ENCODE measurements at regions not wholly inside any gene's neighbourhood (a gene's known extent, or its start where the extent isn't known, plus 50 kb on each side); places are given as distances from the start of the nearest gene placed in this dataset.
"Not testable (repeated sequence)": the region's sequence is repeated elsewhere in the genome, so short reads cannot be mapped to it uniquely, and the experiment has no call there.

GRCh38 chr10:26621243-26621888, 76.1 kb upstream of the PDSS1 start:
- Mint-ChIP-seq H3K4me1 (ENCODE audit: low read depth) (peaks cover 18% of the 10 kb centered on the region), H3K9me3 (no peaks in the 10 kb centered on the region), H3K4me3 (peak overlapping the region; percentile 35), H3K36me3 (ENCODE audit: low read depth) (no peaks in the 10 kb centered on the region), H3K27me3 (peaks cover 40% of the 10 kb centered on the region), H3K27ac (no peak overlapping the region)

DNA sequence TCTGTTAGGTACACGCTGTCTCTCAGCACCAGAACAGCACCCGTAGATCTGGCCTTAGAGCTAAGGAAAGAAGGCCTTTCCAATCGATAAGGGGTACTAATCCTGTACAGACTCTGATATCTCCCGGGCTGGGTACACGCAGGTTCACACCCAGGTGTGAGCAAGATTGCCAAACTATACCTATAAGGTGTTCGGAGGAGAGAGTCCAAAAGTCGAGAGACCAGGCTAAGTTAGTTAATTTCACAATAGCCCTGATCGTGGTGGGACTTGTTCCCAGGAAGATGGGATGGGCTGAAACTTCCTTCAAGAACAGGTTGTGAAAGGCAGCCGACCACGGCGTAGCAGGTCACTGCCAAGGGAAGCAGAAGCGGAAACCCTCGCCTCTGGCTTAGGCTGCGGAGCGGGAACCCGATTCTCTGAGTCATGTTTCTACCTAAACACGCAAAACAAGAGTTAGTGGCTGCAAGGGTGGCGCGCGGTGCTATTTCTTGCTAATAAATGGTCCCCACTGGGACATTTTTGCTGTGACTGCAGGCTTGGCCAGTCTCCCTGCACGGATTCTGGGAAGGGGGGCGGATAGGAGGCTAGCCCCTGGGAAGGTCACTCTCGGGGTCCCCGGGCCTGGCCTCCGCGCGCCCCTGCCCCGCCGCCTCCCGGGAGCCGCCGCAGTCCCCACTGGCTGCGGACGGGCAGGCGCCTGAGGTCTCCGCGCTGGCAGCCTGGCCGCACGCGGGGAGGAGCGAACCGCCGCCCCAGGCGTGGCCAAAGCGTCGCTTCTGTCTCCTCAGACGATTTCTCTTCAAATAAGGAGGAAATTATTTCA, 75.4 kb upstream of the PDSS1 start:
- Mint-ChIP-seq H3K4me1 (ENCODE audit: low read depth) (peaks cover 18% of the 10 kb centered on the region), H3K9me3 (no peaks in the 10 kb centered on the region), H3K4me3 (peak overlapping the region; percentile 35), H3K36me3 (ENCODE audit: low read depth) (no peaks in the 10 kb centered on the region), H3K27ac (no peak overlapping the region), H3K27me3 (peaks cover 41% of the 10 kb centered on the region)

DNA sequence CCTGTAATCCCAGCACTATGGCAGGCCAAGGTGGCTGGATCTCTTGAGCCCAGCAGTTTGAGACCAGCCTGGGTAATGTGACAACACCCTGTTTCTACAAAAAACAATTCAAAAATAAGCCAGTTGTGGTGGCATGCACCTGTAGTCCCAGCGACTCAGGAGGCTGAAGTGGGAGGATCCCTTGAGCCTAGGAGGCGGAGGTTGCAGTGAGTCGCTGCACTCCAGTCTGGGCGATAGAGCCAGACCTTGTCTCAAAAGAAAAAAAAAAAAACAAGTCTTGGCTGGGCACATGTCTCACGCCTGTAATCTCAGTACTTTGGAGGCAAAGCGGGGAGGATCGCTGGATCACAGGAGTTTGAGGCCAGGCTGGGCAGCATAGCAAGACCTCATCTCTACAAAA, 74.6 kb upstream of the PDSS1 start:
- Mint-ChIP-seq H3K27me3 (peaks cover 41% of the 10 kb centered on the region), H3K9me3 (no peaks in the 10 kb centered on the region), H3K36me3 (ENCODE audit: low read depth) (no peaks in the 10 kb centered on the region), H3K4me1 (ENCODE audit: low read depth) (peaks cover 18% of the 10 kb centered on the region), H3K27ac (no peak overlapping the region), H3K4me3 (peak overlapping the region; percentile 5)

- Mint-ChIP-seq H3K4me3 (no peak overlapping the region), H3K36me3 (ENCODE audit: low read depth) (no peaks in the 10 kb centered on the region), H3K27ac (no peak overlapping the region), H3K4me1 (ENCODE audit: low read depth) (peaks cover 18% of the 10 kb centered on the region), H3K27me3 (peaks cover 41% of the 10 kb centered on the region), H3K9me3 (no peaks in the 10 kb centered on the region)
Observed at GRCh38 chr10:26624006-26624405, 73.5 kb upstream of the PDSS1 start.

DNA sequence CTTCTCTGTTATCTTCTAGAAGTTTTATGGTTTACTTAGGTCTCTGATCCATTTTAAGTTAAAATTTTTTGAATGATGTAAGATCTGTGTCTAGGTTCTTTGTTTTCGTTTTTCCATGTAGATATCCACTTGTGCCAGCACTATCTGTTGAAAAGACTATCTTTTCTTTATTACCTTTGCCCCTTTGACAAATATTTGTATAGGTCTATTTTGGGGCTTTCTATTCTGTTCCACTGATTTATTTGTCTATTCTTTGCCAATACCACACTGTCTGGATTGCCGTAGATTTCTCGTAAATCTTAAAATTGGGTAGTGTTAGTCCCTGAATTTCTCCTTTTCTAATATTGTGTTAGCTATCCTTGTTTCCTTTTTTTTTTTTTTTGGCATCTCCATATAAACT, 71.4 kb upstream of the PDSS1 start:
- Mint-ChIP-seq H3K9me3 (peaks cover 5% of the 10 kb centered on the region), H3K27me3 (peaks cover 39% of the 10 kb centered on the region), H3K27ac (no peak overlapping the region), H3K36me3 (ENCODE audit: low read depth) (no peaks in the 10 kb centered on the region), H3K4me1 (ENCODE audit: low read depth) (peaks cover 18% of the 10 kb centered on the region), H3K4me3 (no peak overlapping the region)

DNA sequence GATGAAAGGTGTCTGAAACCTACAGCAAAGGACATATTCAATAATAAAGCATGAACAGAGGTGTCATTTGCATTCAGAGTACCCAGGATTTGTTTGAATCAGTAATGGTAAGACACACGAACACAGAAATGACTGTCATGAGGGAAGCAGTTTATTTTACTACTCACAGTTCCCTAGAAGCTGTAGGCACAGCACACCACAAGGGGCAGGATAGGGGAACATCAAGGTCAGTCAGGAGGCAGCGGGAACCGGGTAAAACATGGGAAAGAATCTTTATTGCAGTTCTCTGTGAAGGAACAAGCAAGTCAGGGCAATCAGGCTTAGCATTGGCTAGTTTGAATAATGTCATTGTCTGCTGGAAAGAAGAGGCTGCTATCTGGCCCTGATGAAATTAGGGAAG, 70.2 kb upstream of the PDSS1 start:
- Mint-ChIP-seq H3K27ac (no peak overlapping the region), H3K4me3 (no peak overlapping the region), H3K36me3 (ENCODE audit: low read depth) (no peaks in the 10 kb centered on the region), H3K9me3 (peaks cover 5% of the 10 kb centered on the region), H3K4me1 (ENCODE audit: low read depth) (peaks cover 18% of the 10 kb centered on the region), H3K27me3 (peaks cover 32% of the 10 kb centered on the region)

DNA sequence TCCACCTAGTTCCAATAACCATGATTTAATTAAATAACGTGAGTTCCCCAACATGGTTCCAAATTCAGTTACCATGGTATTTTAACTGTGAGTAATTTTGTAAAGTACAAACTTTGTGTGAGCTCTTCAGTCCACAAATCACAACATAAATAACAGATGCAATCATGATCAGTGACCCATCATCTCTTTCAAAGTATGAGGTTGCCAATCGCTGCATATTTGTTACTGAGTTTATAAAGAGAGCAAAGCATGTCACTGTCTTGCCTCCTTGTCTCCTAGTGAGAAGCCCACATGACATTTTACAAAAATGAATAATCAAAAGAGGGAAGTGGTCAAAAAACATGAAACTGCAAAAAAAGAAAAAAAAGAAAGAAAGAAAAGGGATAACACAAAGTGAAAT, 69.1 kb upstream of the PDSS1 start:
- H3K4me3 Mint-ChIP-seq, result no peak overlapping the region
- H3K27ac Mint-ChIP-seq, result no peak overlapping the region
- H3K9me3 Mint-ChIP-seq, result peaks cover 5% of the 10 kb centered on the region
- no peaks in the 10 kb centered on the region for H3K36me3 Mint-ChIP-seq (ENCODE audit: low read depth)
- peaks cover 26% of the 10 kb centered on the region for H3K27me3 Mint-ChIP-seq
- peaks cover 9% of the 10 kb centered on the region for H3K4me1 Mint-ChIP-seq (ENCODE audit: low read depth)

DNA sequence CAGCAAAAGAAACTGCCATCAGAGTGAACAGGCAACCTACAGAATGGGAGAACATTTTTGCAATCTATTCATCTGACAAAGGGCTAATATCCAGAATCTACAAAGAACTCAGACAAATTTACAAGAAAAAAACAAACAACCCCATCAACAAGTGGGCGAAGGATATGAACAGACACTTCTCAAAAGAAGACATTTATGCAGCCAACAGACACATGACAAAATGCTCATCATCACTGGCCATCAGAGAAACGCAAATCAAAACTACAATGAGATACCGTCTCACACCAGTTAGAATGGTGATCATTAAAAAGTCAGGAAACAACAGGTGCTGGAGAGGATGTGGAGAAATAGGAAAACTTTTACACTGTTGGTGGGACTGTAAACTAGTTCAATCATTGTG, 65.3 kb upstream of the PDSS1 start:
- not testable (repeated sequence) for H3K4me1 Mint-ChIP-seq (ENCODE audit: low read depth); H3K36me3 Mint-ChIP-seq (ENCODE audit: low read depth); H3K4me3 Mint-ChIP-seq; H3K9me3 Mint-ChIP-seq; H3K27me3 Mint-ChIP-seq; H3K27ac Mint-ChIP-seq

DNA sequence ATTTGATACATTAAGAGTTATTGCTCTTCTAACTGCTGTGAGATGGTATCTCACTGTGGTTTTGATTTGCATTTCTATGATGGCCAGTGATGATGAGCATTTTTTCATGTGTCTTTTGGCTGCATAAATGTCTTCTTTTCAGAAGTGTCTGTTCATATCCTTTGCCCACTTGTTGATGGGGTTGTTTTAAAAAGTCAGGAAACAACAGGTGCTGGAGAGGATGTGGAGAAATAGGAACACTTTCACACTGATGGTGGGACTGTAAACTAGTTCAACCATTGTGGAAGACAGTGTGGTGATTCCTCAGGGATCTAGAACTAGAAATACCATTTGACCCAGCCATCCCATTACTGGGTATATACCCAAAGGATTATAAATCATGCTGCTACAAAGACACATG, 63.4 kb upstream of the PDSS1 start:
- H3K27me3 Mint-ChIP-seq; H3K9me3 Mint-ChIP-seq; H3K36me3 Mint-ChIP-seq (ENCODE audit: low read depth); H3K4me1 Mint-ChIP-seq (ENCODE audit: low read depth); H3K4me3 Mint-ChIP-seq; H3K27ac Mint-ChIP-seq: not testable (repeated sequence)

GRCh38 chr10:26637521-26638275, 59.8 kb upstream of the PDSS1 start:
- H3K36me3 Mint-ChIP-seq (ENCODE audit: low read depth), result no peaks in the 10 kb centered on the region
- H3K4me3 Mint-ChIP-seq, result no peak overlapping the region
- H3K4me1 Mint-ChIP-seq (ENCODE audit: low read depth), result no peaks in the 10 kb centered on the region
- H3K27ac Mint-ChIP-seq, result no peak overlapping the region
- no peaks in the 10 kb centered on the region for H3K9me3 Mint-ChIP-seq
- H3K27me3 Mint-ChIP-seq, result no peaks in the 10 kb centered on the region

GRCh38 chr10:26640391-26640790, 57.1 kb upstream of the PDSS1 start:
- no peak overlapping the region for H3K27ac Mint-ChIP-seq
- H3K4me1 Mint-ChIP-seq (ENCODE audit: low read depth), result no peaks in the 10 kb centered on the region
- H3K4me3 Mint-ChIP-seq, result no peak overlapping the region
- no peaks in the 10 kb centered on the region for H3K27me3 Mint-ChIP-seq
- H3K9me3 Mint-ChIP-seq, result no peaks in the 10 kb centered on the region
- no peaks in the 10 kb centered on the region for H3K36me3 Mint-ChIP-seq (ENCODE audit: low read depth)

- no peaks in the 10 kb centered on the region for H3K27me3 Mint-ChIP-seq
- no peaks in the 10 kb centered on the region for H3K9me3 Mint-ChIP-seq
- H3K36me3 Mint-ChIP-seq (ENCODE audit: low read depth), result no peaks in the 10 kb centered on the region
- H3K4me1 Mint-ChIP-seq (ENCODE audit: low read depth), result no peaks in the 10 kb centered on the region
- H3K27ac Mint-ChIP-seq, result no peak overlapping the region
- H3K4me3 Mint-ChIP-seq, result no peak overlapping the region
Observed at GRCh38 chr10:26642896-26643653, 54.4 kb upstream of the PDSS1 start.

- no peak overlapping the region for H3K4me3 Mint-ChIP-seq
- H3K27me3 Mint-ChIP-seq, result no peaks in the 10 kb centered on the region
- no peaks in the 10 kb centered on the region for H3K9me3 Mint-ChIP-seq
- H3K36me3 Mint-ChIP-seq (ENCODE audit: low read depth), result no peaks in the 10 kb centered on the region
- H3K27ac Mint-ChIP-seq, result no peak overlapping the region
- no peaks in the 10 kb centered on the region for H3K4me1 Mint-ChIP-seq (ENCODE audit: low read depth)
Observed at GRCh38 chr10:26647602-26648244, 49.8 kb upstream of the PDSS1 start.

Measured in stimulated activated naive CD8-positive, alpha-beta T cell treated with anti-CD3 and anti-CD28 coated beads, Interleukin-15, Interleukin-2, amounts not matched to agents 100 ng/mL and 50 ng/mL, for 24 hours (primary cell).